K562 (cell line): ENCODE measurements at regions not wholly inside any gene's neighbourhood (a gene's known extent, or its start where the extent isn't known, plus 50 kb on each side); places are given as distances from the start of the nearest gene placed in this dataset.

ENCODE experiments used
- EZH2 ChIP-seq: IDR thresholded peaks from 2 replicates; pipeline ENCODE4 v1.6.1; 2012; ENCODE audit warnings: low read depth, mild to moderate bottlenecking, inconsistent platforms, low read length, borderline replicate concordance
- JUN ChIP-seq, 2 experiments: sonication (generic) in 1 of 2; formaldehyde crosslinking in 1 of 2; IDR thresholded peaks; 2 replicates each; pipeline versions ENCODE4 v1.6.1 to v1.8.0; 2012 to 2022; ENCODE audit warnings: borderline replicate concordance in 2 of 2, mild to moderate bottlenecking in 2 of 2, improper control_type of control experiment in 1 of 2, low read depth in 1 of 2, low read length in 1 of 2, missing genetic modification reagents in 1 of 2
- KAT7 ChIP-seq: sonication (generic); formaldehyde crosslinking; IDR thresholded peaks from 2 replicates; pipeline ENCODE4 v1.8.0; 2022; ENCODE audit warnings: missing genetic modification reagents, mild to moderate bottlenecking, borderline replicate concordance
- KDM2B ChIP-seq: fragments of 250-450 bp; sonication (Bioruptor Pico); IDR thresholded peaks from 2 replicates; pipeline ENCODE4 v1.8.0; 2021; ENCODE audit warnings: mild to moderate bottlenecking, moderate library complexity
- NBN ChIP-seq: fragments of 450-650 bp; IDR thresholded peaks from 2 replicates; pipeline ENCODE4 v1.6.1; 2016; ENCODE audit warnings: low read depth, mild to moderate bottlenecking
- NONO ChIP-seq, 2 experiments: fragments of 200-400 bp in 1 of 2; fragments of 450-650 bp in 1 of 2; formaldehyde crosslinking in 1 of 2; IDR thresholded peaks; 2 replicates each; pipeline ENCODE4 v1.6.1; 2017; ENCODE audit warnings: low read depth in 2 of 2, mild to moderate bottlenecking in 2 of 2, moderate library complexity in 2 of 2, low read length in 1 of 2
- PHF21A ChIP-seq: fragments of 450-650 bp; IDR thresholded peaks from 2 replicates; pipeline ENCODE4 v1.6.1; 2017; ENCODE audit warnings: low read depth, borderline replicate concordance
- TF ChIP-seq, protein P1 (sequence below), 3 experiments: IDR thresholded peaks in 2 of 3; conservative IDR thresholded peaks in 1 of 3; 2 replicates each; pipeline ENCODE4 v1.5.1; 2011 to 2012; ENCODE audit warnings: low read length in 3 of 3, mild to moderate bottlenecking in 3 of 3, control low read depth in 2 of 3, improper control_type of control experiment in 1 of 3, inconsistent platforms in 1 of 3, low read depth in 1 of 3, mixed read lengths in 1 of 3, moderate library complexity in 1 of 3; ENCODE audit not compliant: insufficient read depth in 2 of 3

DNA sequence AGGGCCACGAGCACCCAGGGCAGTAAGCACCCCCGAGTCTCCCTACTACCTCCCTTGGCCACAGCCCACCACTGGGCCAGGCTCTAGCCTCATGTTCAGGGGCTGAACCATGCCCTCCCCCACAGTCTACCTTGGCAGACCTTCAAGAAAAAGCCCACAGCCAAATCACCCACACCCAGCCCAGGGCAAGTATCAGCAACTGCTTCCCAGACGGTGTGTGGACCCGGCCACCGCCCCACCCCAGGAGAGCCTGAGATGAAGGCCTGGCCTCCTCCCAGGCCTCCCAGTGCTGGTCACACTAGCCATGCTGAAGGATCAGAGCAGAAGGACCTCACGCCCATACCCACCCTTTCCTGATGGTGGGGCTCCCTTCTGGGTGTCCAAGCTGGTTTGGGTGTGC, 92.0 kb upstream of the LINGO1 start:
- no peak for TF ChIP-seq EZH2
- TF ChIP-seq KDM2B (CRISPR knock-in tag), result no peak
- no peak for TF ChIP-seq NBN
- no peak for TF ChIP-seq JUN (IDR thresholded peaks at IDR 0.05; ENCODE audit: borderline replicate concordance, low read depth, low read length)
- no peak for TF ChIP-seq JUN (CRISPR knock-in tag; IDR thresholded peaks at IDR 0.05; ENCODE audit: borderline replicate concordance)
- TF ChIP-seq KAT7 (CRISPR knock-in tag), result no peak
- TF ChIP-seq NONO (IDR thresholded peaks at IDR 0.05; ENCODE audit: low read depth in 2 of 2, low read length in 1 of 2), result no peak
- TF ChIP-seq PHF21A, result no peak
- TF ChIP-seq, protein P1, sequence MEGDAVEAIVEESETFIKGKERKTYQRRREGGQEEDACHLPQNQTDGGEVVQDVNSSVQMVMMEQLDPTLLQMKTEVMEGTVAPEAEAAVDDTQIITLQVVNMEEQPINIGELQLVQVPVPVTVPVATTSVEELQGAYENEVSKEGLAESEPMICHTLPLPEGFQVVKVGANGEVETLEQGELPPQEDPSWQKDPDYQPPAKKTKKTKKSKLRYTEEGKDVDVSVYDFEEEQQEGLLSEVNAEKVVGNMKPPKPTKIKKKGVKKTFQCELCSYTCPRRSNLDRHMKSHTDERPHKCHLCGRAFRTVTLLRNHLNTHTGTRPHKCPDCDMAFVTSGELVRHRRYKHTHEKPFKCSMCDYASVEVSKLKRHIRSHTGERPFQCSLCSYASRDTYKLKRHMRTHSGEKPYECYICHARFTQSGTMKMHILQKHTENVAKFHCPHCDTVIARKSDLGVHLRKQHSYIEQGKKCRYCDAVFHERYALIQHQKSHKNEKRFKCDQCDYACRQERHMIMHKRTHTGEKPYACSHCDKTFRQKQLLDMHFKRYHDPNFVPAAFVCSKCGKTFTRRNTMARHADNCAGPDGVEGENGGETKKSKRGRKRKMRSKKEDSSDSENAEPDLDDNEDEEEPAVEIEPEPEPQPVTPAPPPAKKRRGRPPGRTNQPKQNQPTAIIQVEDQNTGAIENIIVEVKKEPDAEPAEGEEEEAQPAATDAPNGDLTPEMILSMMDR (IDR thresholded peaks at IDR 0.05 in 2 of 3, conservative IDR thresholded peaks at IDR 0.05 in 1 of 3; ENCODE audit: insufficient read depth in 2 of 3, low read depth in 1 of 3, low read length in 3 of 3), result no peak
